ENCODE measurements at regions not wholly inside any gene's neighbourhood (a gene's known extent, or its start where the extent isn't known, plus 50 kb on each side); places are given as distances from the start of the nearest gene placed in this dataset.
"Not testable (repeated sequence)": the region's sequence is repeated elsewhere in the genome, so short reads cannot be mapped to it uniquely, and the experiment has no call there.

DNA sequence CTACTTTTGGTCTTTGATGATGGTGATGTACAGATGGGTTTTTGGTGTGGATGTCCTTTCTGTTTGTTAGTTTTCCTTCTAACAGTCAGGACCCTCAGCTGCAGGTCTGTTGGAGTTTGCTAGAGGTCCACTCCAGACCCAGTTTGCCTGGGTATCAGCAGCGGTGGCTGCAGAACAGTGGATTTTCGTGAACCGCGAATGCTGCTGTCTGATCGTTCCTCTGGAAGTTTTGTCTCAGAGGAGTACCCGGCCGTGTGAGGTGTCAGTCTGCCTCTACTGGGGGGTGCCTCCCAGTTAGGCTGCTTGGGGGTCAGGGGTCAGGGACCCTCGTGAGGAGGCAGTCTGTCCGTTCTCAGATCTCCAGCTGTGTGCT, 56.6 kb upstream of the TNFAIP8 start:
- DNase-seq = not testable (repeated sequence)

DNA sequence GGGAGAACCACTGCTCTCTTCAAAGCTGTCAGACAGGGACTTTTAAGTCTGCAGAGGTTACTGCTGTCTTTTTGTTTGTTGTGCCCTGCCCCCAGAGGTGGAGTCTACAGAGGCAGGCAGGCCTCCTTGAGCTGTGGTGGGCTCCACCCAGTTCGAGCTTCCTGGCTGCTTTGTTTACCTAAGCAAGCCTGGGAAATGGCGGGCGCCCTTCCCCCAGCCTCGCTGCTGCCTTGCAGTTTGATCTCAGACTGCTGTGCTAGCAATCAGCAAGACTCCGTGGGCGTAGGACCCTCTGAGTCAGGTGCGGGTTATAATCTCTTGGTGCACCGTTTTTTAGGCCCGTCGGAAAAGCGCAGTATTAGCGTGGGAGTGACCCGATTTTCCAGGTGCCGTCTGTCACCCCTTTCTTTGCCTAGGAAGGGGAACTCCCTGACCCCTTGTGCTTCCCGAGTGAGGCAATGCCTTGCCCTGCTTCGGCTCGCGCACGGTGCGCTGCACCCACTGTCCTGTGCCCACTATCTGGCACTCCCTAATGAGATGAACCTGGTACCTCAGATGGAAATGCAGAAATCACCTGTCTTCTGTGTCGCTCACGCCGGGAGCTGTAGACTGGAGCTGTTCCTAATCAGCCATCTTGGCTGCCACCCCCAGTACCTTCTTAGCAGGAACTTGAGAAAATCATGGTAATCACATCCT, 56.1 kb upstream of the TNFAIP8 start:
- DNase-seq = peak; percentile 74

DNA sequence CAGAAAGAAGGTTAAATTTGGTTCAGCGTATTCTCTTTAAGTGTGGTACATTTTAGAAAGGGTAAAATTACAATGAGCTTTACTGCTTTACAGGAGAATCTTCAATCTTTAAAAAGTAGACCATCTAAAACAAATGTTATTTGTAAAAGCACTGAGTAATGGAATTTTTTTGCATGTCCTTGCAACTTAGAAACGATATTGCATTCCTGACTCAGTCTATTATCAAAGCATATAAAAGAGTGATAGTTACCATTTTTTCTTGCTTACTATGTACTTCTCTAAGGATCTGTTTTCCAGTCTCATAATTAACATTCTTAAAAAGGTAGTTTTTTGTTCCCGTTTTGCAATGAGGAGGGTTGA, 55.5 kb upstream of the TNFAIP8 start:
- no peak for DNase-seq

DNA sequence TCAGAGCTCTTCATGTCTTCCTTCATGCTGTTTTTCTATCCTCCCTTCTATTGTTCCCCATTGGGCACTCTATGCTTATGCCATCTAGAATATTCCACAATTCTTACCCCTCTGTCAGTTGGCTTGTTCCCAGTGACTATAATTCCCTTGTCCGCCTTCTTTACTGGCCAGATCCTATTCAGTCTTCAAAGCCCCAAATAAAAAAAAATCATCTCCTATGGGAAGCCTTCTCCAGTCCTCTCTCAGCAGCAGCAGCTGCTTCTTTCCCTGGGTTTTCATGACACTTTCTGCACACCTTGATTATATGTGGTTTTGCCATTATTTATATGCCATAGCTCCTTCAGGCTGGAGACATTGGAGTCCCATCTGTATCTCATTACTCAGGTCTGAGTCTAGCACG, 54.6 kb upstream of the TNFAIP8 start:
- DNase-seq = no peak

DNA sequence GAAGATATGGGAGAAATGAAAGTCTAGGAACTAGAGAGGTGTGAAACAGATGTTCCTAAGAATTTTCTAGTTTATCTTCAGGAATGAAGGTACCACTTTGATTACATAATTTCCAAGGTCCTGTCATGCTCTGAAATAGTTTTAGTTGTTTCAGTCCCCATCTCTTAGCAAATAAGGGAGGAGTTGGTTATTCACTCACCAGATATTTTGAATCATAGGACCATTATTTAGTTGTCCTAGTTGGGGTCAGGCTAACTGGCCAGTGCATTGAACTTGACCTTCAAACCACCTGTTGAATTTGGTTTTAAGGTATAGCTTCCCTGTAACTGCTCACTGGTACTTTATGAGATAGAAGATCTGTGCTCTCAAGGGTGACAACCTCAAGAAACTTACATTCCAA, 53.9 kb upstream of the TNFAIP8 start:
- no peak for DNase-seq

DNA sequence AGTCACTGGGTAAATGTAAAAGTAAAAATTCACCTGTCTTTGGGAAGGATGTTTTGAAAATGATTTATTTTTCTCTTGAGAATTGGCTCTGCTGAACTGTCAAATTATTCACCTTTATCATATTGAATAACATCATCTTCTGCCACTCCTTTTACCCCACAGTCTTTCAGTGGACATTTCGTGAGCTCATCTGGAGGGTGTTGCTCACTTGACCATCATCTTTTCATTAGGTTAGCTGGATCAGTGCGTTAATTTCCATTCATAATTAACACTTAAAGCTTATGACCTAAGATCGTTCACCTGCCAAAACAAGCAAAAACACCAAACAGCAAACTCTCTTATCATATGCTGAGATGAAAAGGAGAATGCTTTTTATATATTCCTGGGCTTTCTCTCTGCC, 53.4 kb upstream of the TNFAIP8 start:
- no peak for DNase-seq

DNA sequence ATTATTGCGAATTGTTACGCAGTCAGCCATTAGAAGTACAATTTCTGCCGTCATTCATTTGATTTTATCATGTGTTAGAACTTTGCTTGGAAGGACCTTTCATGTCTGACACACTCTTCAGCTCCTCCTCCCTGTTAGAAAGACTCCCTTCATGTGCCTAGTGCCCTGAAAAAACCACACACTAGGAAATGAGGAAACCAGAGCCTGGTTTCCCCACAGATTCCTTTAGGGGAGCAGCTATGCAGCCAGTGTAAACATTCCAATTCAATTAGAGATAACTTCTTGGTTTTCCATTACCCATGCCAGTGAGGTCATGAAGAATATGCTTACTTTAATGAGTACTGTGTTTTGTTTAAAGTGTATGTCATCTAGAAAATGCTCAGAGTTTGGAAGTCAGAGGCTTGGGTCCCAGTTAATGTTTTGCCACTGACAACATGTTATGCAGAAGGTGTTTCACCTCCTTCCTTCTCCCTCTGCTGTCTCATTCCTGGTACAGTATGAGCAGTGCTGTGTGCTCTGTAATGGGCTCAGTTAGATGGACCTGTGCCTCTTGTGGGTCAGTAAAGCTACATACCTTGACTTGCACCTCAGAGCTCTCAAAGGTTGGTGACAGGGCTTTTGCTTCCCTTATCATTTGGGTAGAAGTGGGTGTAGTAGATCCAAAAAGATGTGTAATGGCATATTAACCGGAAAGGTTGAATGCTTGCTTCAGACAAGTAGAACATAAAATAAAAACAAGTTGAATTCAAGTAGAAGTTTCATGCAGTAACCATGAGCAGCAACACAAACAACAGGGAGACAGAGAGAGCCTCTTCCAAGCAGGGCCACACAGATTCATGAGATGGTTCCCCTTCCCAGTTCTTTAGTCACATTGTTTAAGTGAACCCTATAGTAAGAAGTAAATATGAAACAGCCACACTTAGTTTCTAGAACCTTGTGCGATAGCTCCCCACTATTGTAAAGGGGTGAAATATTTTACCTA, 52.6 kb upstream of the TNFAIP8 start:
- no peak for DNase-seq

DNA sequence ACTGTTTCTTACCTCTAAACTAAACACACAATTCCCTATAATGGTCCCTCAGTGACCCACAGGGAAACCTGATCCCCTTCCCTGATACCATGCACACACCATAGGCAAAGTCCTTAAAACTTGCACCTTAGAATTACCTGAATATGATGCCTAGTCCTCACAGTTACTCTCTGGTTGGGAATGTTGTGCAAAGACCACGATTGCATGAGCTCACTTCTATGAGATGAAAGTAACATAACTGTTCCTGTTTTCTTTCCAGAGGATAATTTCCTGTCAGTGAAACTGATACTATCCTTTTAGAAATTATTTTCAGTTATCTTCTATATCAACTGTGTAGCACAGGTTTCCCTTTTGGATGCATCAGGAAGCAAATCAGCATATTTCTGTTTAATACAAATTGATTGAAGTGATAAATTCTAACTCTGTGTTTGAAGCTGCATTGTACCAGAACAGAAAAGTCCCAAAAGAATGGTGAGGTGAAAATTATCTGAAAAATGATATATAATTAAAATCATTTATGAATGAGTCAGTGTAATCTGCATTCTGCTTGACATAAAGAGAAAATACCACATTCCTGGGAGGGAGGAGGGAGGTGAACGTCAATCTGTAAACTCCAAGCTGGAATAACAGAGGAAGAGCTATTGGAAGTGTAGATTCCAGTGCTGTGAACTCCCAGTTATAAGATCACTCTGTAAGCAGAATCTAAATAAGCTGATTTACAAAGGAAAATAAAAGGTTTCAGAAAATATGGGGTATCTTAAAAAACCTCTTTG, 51.2 kb upstream of the TNFAIP8 start:
- DNase-seq = no peak
